ENCODE measurements at regions not wholly inside any gene's neighbourhood (a gene's known extent, or its start where the extent isn't known, plus 50 kb on each side); places are given as distances from the start of the nearest gene placed in this dataset.
"Not testable (repeated sequence)": the region's sequence is repeated elsewhere in the genome, so short reads cannot be mapped to it uniquely, and the experiment has no call there.

DNA sequence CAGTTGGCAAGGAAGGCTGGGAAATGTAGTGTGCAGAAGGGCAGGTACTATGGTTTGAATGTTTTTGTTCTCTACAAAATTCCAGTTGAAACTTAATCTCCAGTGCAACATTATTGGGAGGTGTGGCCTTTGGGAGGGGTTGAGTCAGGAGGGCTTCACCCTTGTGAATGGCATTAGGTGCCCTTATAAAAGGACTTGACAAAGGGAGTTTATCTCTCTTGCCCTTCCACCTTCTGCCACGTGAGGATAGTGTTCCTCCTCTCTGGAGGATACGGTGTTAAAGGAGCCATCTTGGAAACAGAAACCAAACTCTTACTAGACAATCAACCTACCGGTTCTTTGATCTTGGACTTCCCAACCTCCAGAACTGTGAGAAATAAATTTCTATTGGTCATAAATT is 82.2 kb upstream of the LRFN2 start:
- Histone ChIP-seq H3K4me3 (no peak overlapping the region), H3K9me3 (replicated peaks) (peaks cover 12% of the 10 kb centered on the region), H3K27ac (replicated peaks) (no peak overlapping the region), H3K27me3 (ENCODE audit: low read depth) (peaks cover 17% of the 10 kb centered on the region), H3K4me1 (no peaks in the 10 kb centered on the region), H3K36me3 (no peaks in the 10 kb centered on the region)
- intact Hi-C loops (cut with micrococcal nuclease), result no loop called here
- TF ChIP-seq, protein P1, sequence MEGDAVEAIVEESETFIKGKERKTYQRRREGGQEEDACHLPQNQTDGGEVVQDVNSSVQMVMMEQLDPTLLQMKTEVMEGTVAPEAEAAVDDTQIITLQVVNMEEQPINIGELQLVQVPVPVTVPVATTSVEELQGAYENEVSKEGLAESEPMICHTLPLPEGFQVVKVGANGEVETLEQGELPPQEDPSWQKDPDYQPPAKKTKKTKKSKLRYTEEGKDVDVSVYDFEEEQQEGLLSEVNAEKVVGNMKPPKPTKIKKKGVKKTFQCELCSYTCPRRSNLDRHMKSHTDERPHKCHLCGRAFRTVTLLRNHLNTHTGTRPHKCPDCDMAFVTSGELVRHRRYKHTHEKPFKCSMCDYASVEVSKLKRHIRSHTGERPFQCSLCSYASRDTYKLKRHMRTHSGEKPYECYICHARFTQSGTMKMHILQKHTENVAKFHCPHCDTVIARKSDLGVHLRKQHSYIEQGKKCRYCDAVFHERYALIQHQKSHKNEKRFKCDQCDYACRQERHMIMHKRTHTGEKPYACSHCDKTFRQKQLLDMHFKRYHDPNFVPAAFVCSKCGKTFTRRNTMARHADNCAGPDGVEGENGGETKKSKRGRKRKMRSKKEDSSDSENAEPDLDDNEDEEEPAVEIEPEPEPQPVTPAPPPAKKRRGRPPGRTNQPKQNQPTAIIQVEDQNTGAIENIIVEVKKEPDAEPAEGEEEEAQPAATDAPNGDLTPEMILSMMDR (IDR thresholded peaks at IDR 0.05; ENCODE audit: borderline replicate concordance), result no peak
- DNase-seq, result no peak

DNA sequence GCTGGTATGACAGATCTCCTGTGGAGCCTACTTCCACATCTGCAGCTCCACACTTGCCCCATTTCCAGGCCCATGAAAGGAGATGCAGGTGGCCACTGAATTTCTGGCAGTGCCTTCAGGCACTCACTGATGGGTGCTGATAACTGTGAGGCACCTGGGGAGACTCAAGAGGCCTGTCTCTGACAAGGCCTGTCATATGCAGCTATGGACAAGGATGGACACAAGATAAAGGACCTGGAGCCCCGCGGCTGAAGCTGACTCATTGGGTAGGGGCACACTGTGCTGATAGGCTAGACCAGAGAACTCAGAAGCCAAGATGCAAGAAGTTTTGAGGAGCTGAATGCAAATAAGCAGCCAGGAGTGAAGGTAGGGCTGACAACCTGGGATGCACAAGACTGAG is 81.0 kb upstream of the LRFN2 start:
- H3K4me3 ChIP-seq, result no peak overlapping the region
- peaks cover 20% of the 10 kb centered on the region for H3K9me3 ChIP-seq (replicated peaks)
- peaks cover 29% of the 10 kb centered on the region for H3K27me3 ChIP-seq (ENCODE audit: low read depth)
- H3K36me3 ChIP-seq, result no peaks in the 10 kb centered on the region
- no peaks in the 10 kb centered on the region for H3K4me1 ChIP-seq
- no peak overlapping the region for H3K27ac ChIP-seq (replicated peaks)
- intact Hi-C loops (cut with micrococcal nuclease), result no loop called here
- DNase-seq, result no peak
- TF ChIP-seq, protein P1 (IDR thresholded peaks at IDR 0.05; ENCODE audit: borderline replicate concordance), result no peak

DNA sequence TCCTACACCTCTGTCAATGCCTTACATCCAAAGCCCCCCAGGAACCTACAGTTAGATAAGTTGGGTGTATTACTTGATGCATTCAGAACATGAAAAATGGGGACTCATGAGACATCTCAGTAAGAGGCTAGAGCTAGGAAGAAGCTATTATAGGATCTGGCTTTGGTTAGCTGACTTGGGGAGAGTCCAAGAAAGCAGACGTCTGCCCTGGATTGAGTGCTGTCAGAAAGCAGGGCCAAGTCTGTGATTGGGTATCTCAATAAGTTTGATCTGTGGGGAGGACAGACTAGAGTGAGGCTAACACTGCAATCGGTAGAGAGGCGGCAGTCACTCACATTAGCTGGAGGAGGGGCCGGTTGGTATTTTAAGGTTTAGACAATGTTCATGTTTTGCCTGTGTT is 79.4 kb upstream of the LRFN2 start:
- no peaks in the 10 kb centered on the region for H3K36me3 ChIP-seq
- H3K27ac ChIP-seq (replicated peaks), result no peak overlapping the region
- no peak for DNase-seq
- no peaks in the 10 kb centered on the region for H3K4me1 ChIP-seq
- TF ChIP-seq, protein P1 (IDR thresholded peaks at IDR 0.05; ENCODE audit: borderline replicate concordance), result no peak
- H3K27me3 ChIP-seq (ENCODE audit: low read depth), result peaks cover 42% of the 10 kb centered on the region
- peaks cover 20% of the 10 kb centered on the region for H3K9me3 ChIP-seq (replicated peaks)
- intact Hi-C loops (cut with micrococcal nuclease), result no loop called here
- H3K4me3 ChIP-seq, result no peak overlapping the region

DNA sequence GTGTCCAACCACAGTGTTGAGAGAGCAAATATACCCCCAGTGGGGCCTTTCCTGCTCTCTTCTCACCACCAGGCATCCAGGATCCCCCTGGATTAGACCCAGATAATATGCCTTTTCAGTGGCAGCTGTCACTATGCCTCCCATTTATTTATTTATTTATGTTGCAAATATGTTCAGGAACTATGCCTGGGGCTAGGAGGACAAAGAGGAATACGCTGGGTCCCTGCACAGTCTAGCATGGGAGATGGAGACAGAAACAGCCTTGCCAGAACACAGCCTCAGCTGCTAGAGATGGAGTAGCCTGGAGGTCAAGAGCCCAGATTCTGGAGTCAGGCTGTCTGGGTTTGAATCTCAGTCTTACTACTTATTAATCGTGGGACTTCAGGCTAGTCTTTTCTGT is 74.6 kb upstream of the LRFN2 start:
- peaks cover 50% of the 10 kb centered on the region for H3K27me3 ChIP-seq (ENCODE audit: low read depth)
- TF ChIP-seq, protein P1 (IDR thresholded peaks at IDR 0.05; ENCODE audit: borderline replicate concordance), result no peak
- no peaks in the 10 kb centered on the region for H3K36me3 ChIP-seq
- intact Hi-C loops (cut with micrococcal nuclease), result no loop called here
- H3K27ac ChIP-seq (replicated peaks), result no peak overlapping the region
- H3K9me3 ChIP-seq (replicated peaks), result peaks cover 20% of the 10 kb centered on the region
- DNase-seq, result no peak
- H3K4me1 ChIP-seq, result no peaks in the 10 kb centered on the region
- no peak overlapping the region for H3K4me3 ChIP-seq

DNA sequence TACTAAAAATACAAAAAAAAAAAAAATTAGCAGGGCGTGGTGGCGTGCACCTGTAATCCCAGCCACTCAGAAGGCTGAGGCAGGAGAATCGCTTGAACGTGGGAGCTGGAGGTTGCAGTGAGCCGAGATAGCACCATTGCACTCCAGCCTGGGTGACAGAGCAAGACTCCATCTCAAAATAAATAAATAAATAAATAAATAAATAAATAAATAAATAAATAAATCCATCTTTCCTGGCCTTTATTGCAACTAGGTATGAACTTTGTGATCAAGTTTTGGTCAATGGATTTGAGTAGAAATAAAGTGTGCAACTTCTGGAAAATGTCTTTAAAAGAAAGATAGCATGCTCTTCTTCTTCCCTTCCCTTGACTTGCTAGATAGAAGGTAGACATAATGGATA is 69.6 kb upstream of the LRFN2 start:
- H3K36me3 ChIP-seq; H3K4me1 ChIP-seq; H3K27ac ChIP-seq (replicated peaks); intact Hi-C loops (cut with micrococcal nuclease); H3K4me3 ChIP-seq; H3K9me3 ChIP-seq (replicated peaks); DNase-seq: not testable (repeated sequence)
- H3K27me3 ChIP-seq (ENCODE audit: low read depth), result peaks cover 54% of the 10 kb centered on the region

DNA sequence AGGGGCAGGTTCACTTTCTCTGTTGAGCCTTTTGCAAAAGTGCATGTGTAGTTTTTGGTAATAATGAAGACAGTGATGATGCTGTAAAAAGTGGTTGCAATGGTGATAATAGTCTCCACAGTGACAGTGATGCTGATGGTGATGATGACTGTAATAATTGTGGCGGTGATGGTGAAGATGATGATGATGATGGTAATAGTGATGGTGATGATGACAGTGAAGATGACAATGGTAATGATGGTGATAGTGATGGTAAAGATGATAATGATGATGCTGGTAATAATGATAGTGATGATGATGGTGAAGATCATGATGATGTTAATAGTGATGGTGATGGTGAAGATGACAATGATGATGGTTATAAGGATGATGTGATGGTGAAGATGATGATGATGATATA is 67.7 kb upstream of the LRFN2 start:
- H3K9me3 ChIP-seq (replicated peaks), result no peaks in the 10 kb centered on the region
- TF ChIP-seq, protein P1 (IDR thresholded peaks at IDR 0.05; ENCODE audit: borderline replicate concordance), result no peak
- H3K4me3 ChIP-seq, result no peak overlapping the region
- H3K27ac ChIP-seq (replicated peaks), result no peak overlapping the region
- H3K27me3 ChIP-seq (ENCODE audit: low read depth), result peaks cover 59% of the 10 kb centered on the region
- H3K4me1 ChIP-seq, result no peaks in the 10 kb centered on the region
- DNase-seq, result no peak
- H3K36me3 ChIP-seq, result no peaks in the 10 kb centered on the region
- intact Hi-C loops (cut with micrococcal nuclease), result no loop called here

All from left ventricle myocardium inferior (tissue), 1 donor.